Activated CD4-positive, CD25-positive, alpha-beta regulatory T cell (primary cell): ENCODE measurements at regions not wholly inside any gene's neighbourhood (a gene's known extent, or its start where the extent isn't known, plus 50 kb on each side); places are given as distances from the start of the nearest gene placed in this dataset.

Source experiments
- DNase-seq, 4 experiments: peaks; one replicate each; lab custom pipeline; 2025; lab: John Stamatoyannopoulos, UW

- no peak for DNase-seq
Observed at GRCh38 chr12:116483959-116484750, 75.0 kb upstream of the MAP1LC3B2 start.

GRCh38 chr12:116484807-116485206 lies 74.4 kb upstream of the MAP1LC3B2 start:
- no peak for DNase-seq

- no peak for DNase-seq
Observed at GRCh38 chr12:116489116-116489515, 70.1 kb upstream of the MAP1LC3B2 start.

- DNase-seq, result no peak
Observed at GRCh38 chr12:116490471-116490870, 68.7 kb upstream of the MAP1LC3B2 start.

- DNase-seq, result no peak
Observed at GRCh38 chr12:116492703-116493324, 66.4 kb upstream of the MAP1LC3B2 start.

GRCh38 chr12:116495260-116495659 lies 63.9 kb upstream of the MAP1LC3B2 start:
- no peak for DNase-seq

GRCh38 chr12:116497051-116497591 lies 62.1 kb upstream of the MAP1LC3B2 start:
- DNase-seq, result no peak

GRCh38 chr12:116498471-116498870 lies 60.7 kb upstream of the MAP1LC3B2 start:
- DNase-seq, result no peak

GRCh38 chr12:116502141-116502725 lies 56.9 kb upstream of the MAP1LC3B2 start:
- no peak for DNase-seq

- no peak for DNase-seq
Observed at GRCh38 chr12:116502989-116503496, 56.1 kb upstream of the MAP1LC3B2 start.

- no peak for DNase-seq
Observed at GRCh38 chr12:116504438-116504837, 54.7 kb upstream of the MAP1LC3B2 start.

GRCh38 chr12:116506697-116507064 lies 52.5 kb upstream of the MAP1LC3B2 start:
- DNase-seq, result no peak

- no peak for DNase-seq
Observed at GRCh38 chr12:116508145-116509121, 50.7 kb upstream of the MAP1LC3B2 start.
